ENCODE measurements at regions not wholly inside any gene's neighbourhood (a gene's known extent, or its start where the extent isn't known, plus 50 kb on each side); places are given as distances from the start of the nearest gene placed in this dataset.

- intact Hi-C loops (cut with micrococcal nuclease): no loop called here
- DNase-seq (ENCODE audit: low read depth, low spot score) (no peak), ATAC-seq (no peak)
- H3K4me1 ChIP-seq (ENCODE audit: control insufficient read depth in 1 of 2, insufficient read depth in 2 of 2, low read length in 2 of 2): no peaks in the 10 kb centered on the region
- RAD21 ChIA-PET (ENCODE audit: low non-redundant PET in 1 of 2, low total read pairs in 2 of 2, uncharacterized antibody in 2 of 2, unreplicated experiment in 2 of 2): no interaction called here
- H3K27ac ChIP-seq (ENCODE audit: low read depth, low read length): no peak overlapping the region
- TF ChIP-seq EZH2phosphoT487 (IDR thresholded peaks at IDR 0.05; ENCODE audit: borderline replicate concordance) (no peak), EZH2 (IDR thresholded peaks at IDR 0.05) (no peak), RAD21 (IDR thresholded peaks at IDR 0.05; ENCODE audit: low read depth) (no peak)
- TF ChIP-seq, protein P1, sequence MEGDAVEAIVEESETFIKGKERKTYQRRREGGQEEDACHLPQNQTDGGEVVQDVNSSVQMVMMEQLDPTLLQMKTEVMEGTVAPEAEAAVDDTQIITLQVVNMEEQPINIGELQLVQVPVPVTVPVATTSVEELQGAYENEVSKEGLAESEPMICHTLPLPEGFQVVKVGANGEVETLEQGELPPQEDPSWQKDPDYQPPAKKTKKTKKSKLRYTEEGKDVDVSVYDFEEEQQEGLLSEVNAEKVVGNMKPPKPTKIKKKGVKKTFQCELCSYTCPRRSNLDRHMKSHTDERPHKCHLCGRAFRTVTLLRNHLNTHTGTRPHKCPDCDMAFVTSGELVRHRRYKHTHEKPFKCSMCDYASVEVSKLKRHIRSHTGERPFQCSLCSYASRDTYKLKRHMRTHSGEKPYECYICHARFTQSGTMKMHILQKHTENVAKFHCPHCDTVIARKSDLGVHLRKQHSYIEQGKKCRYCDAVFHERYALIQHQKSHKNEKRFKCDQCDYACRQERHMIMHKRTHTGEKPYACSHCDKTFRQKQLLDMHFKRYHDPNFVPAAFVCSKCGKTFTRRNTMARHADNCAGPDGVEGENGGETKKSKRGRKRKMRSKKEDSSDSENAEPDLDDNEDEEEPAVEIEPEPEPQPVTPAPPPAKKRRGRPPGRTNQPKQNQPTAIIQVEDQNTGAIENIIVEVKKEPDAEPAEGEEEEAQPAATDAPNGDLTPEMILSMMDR (IDR thresholded peaks at IDR 0.05 in 2 of 3, conservative IDR thresholded peaks at IDR 0.05 in 1 of 3; ENCODE audit: borderline replicate concordance in 1 of 3, insufficient read depth in 1 of 3, low read depth in 2 of 3, low read length in 2 of 3): no peak
- TF ChIP-seq, protein P2, sequence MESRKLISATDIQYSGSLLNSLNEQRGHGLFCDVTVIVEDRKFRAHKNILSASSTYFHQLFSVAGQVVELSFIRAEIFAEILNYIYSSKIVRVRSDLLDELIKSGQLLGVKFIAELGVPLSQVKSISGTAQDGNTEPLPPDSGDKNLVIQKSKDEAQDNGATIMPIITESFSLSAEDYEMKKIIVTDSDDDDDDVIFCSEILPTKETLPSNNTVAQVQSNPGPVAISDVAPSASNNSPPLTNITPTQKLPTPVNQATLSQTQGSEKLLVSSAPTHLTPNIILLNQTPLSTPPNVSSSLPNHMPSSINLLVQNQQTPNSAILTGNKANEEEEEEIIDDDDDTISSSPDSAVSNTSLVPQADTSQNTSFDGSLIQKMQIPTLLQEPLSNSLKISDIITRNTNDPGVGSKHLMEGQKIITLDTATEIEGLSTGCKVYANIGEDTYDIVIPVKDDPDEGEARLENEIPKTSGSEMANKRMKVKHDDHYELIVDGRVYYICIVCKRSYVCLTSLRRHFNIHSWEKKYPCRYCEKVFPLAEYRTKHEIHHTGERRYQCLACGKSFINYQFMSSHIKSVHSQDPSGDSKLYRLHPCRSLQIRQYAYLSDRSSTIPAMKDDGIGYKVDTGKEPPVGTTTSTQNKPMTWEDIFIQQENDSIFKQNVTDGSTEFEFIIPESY (IDR thresholded peaks at IDR 0.05; ENCODE audit: extremely low read depth, insufficient replicate concordance, low read length): no peak
- H3K36me3 ChIP-seq (ENCODE audit: control insufficient read depth in 1 of 2, insufficient read depth in 2 of 2, low read length in 2 of 2): no peaks in the 10 kb centered on the region
- H3K27me3 ChIP-seq (ENCODE audit: insufficient read depth, low read length): no peaks in the 10 kb centered on the region
- POLR2A ChIA-PET: no interaction called here
- H3K4me3 ChIP-seq (replicated peaks in 1 of 2; ENCODE audit: low read depth in 1 of 2, low read length in 2 of 2): no peak overlapping the region
- H3K9me3 ChIP-seq (ENCODE audit: control insufficient read depth in 1 of 2, insufficient read depth in 1 of 2, low read depth in 1 of 2, low read length in 2 of 2): no peaks in the 10 kb centered on the region
- H3K4me2 ChIP-seq (ENCODE audit: low read length): no peak overlapping the region
- CTCF ChIA-PET: no interaction called here
- no peak overlapping the region for H2AFZ ChIP-seq (ENCODE audit: low read depth, low read length, poor library complexity, severe bottlenecking)
- no TSS peak for BruUV-seq (replicated peaks)
- H3K79me2 ChIP-seq (ENCODE audit: insufficient read depth, low read length): no peaks in the 10 kb centered on the region
- no peak overlapping the region for H3K9ac ChIP-seq (ENCODE audit: low read length)
- no peaks in the 10 kb centered on the region for H3K9me2 ChIP-seq (ENCODE audit: insufficient read depth)
- H4K20me1 ChIP-seq (ENCODE audit: insufficient read depth): no peaks in the 10 kb centered on the region
These were observed 379.7 kb upstream of the IMPG1 start for GRCh38 chr6:76451926-76452709.
